Ramos (cell line): ENCODE measurements at regions not wholly inside any gene's neighbourhood (a gene's known extent, or its start where the extent isn't known, plus 50 kb on each side); places are given as distances from the start of the nearest gene placed in this dataset.
"Not testable (repeated sequence)": the region's sequence is repeated elsewhere in the genome, so short reads cannot be mapped to it uniquely, and the experiment has no call there.

Experiments
- in situ Hi-C: fragments of 300-500 bp; cut with MboI; formaldehyde crosslinking; loops from one replicate; pipeline ENCODE4 v1.14.3; 2022; ENCODE audit warnings: low sequenced_read_pairs; ENCODE audit not compliant: unreplicated experiment

- in situ Hi-C loops = not testable (repeated sequence)
These were observed 764.2 kb upstream of the LRATD1 start for GRCh38 chr2:13868275-13868674.

- in situ Hi-C loops = no loop called here
These were observed 756.0 kb upstream of the LRATD1 start for GRCh38 chr2:13876491-13877037.

GRCh38 chr2:13877571-13877970 lies 754.9 kb upstream of the LRATD1 start:
- in situ Hi-C loops = no loop called here

GRCh38 chr2:13884291-13884976 lies 748.1 kb upstream of the LRATD1 start:
- in situ Hi-C loops = no loop called here

- in situ Hi-C loops = no loop called here
These were observed 731.0 kb upstream of the LRATD1 start for GRCh38 chr2:13901526-13901925.

- in situ Hi-C loops = no loop called here
These were observed 726.7 kb upstream of the LRATD1 start for GRCh38 chr2:13905831-13906230.

GRCh38 chr2:13916066-13916465 lies 716.5 kb upstream of the LRATD1 start:
- in situ Hi-C loops = no loop called here

GRCh38 chr2:13917958-13918357 lies 714.6 kb upstream of the LRATD1 start:
- in situ Hi-C loops = no loop called here

- in situ Hi-C loops = no loop called here
These were observed 712.5 kb upstream of the LRATD1 start for GRCh38 chr2:13919981-13920382.

GRCh38 chr2:13921245-13921644 lies 711.3 kb upstream of the LRATD1 start:
- in situ Hi-C loops = no loop called here

GRCh38 chr2:13923823-13924222 lies 708.7 kb upstream of the LRATD1 start:
- in situ Hi-C loops = no loop called here

- in situ Hi-C loops = no loop called here
These were observed 690.4 kb upstream of the LRATD1 start for GRCh38 chr2:13942111-13942510.

GRCh38 chr2:13950761-13951160 lies 681.8 kb upstream of the LRATD1 start:
- in situ Hi-C loops = no loop called here

- in situ Hi-C loops = no loop called here
These were observed 663.7 kb upstream of the LRATD1 start for GRCh38 chr2:13968811-13969210.

- in situ Hi-C loops = no loop called here
These were observed 646.3 kb upstream of the LRATD1 start for GRCh38 chr2:13986119-13986720.

- in situ Hi-C loops = no loop called here
These were observed 636.0 kb upstream of the LRATD1 start for GRCh38 chr2:13996527-13996926.

GRCh38 chr2:14011190-14011589 lies 621.3 kb upstream of the LRATD1 start:
- in situ Hi-C loops = no loop called here

GRCh38 chr2:14015113-14015630 lies 617.3 kb upstream of the LRATD1 start:
- in situ Hi-C loops = no loop called here

- in situ Hi-C loops = no loop called here
These were observed 616.1 kb upstream of the LRATD1 start for GRCh38 chr2:14016289-14016955.

GRCh38 chr2:14018620-14019019 lies 613.9 kb upstream of the LRATD1 start:
- in situ Hi-C loops = no loop called here

- in situ Hi-C loops = no loop called here
These were observed 609.0 kb upstream of the LRATD1 start for GRCh38 chr2:14023558-14023957.
